C4-2B (cell line): ENCODE measurements at regions not wholly inside any gene's neighbourhood (a gene's known extent, or its start where the extent isn't known, plus 50 kb on each side); places are given as distances from the start of the nearest gene placed in this dataset.

Experiments used
- H3K27ac ChIP-seq: fragments of 450-650 bp; 2 replicates; pipeline ENCODE4 v1.5.1; 2017
- ZFX ChIP-seq: fragments of 450-650 bp; IDR thresholded peaks from 2 replicates; pipeline ENCODE4 v1.6.1; 2017
- TF ChIP-seq, protein P1 (sequence below): fragments of 450-650 bp; conservative IDR thresholded peaks from 2 replicates; pipeline ENCODE4 v1.5.1; 2017; ENCODE audit warnings: mild to moderate bottlenecking

DNA sequence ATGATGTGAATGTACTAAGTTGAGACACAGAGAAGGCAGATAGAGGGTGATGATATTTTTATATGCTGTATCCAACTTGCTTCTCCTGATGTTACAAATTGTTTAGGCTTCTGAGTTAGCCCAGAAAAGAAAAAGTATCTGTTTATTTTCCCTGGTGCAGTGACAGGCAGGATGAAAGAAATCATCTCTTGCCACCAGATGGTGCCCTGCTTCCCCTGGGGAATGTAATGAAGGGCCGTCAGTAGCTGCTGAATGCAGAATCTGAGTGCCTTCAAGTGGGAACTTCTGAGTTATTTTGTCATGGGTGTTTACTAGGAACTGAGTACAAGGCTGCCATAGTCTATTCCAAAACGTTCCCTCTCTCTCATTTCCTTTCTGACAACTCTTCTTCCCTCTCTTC lies 525.6 kb downstream of the MBD2 start:
- no peak overlapping the region for H3K27ac ChIP-seq
- no peak for TF ChIP-seq ZFX
- TF ChIP-seq, protein P1, sequence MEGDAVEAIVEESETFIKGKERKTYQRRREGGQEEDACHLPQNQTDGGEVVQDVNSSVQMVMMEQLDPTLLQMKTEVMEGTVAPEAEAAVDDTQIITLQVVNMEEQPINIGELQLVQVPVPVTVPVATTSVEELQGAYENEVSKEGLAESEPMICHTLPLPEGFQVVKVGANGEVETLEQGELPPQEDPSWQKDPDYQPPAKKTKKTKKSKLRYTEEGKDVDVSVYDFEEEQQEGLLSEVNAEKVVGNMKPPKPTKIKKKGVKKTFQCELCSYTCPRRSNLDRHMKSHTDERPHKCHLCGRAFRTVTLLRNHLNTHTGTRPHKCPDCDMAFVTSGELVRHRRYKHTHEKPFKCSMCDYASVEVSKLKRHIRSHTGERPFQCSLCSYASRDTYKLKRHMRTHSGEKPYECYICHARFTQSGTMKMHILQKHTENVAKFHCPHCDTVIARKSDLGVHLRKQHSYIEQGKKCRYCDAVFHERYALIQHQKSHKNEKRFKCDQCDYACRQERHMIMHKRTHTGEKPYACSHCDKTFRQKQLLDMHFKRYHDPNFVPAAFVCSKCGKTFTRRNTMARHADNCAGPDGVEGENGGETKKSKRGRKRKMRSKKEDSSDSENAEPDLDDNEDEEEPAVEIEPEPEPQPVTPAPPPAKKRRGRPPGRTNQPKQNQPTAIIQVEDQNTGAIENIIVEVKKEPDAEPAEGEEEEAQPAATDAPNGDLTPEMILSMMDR, result peak; percentile 64

DNA sequence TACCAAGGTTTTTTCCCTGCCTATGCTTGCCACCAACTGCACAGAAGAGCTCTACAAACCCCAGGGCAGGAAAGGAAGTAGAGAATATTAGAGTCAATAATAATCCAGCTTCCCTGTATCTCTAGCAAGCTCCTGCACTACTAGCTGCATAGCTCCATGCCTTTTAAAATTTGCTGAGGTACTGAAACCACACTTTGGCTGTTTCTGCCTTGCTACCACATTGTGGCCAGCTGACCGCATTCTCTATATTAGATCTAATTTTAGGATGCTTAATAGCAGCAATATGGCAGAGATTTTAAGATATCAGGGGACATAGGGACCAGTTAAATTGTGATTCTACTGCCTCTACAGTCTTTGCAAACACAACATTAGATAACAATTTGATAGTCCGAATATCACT lies 534.6 kb downstream of the MBD2 start:
- no peak overlapping the region for H3K27ac ChIP-seq
- no peak for TF ChIP-seq ZFX
- TF ChIP-seq, protein P1, result no peak

DNA sequence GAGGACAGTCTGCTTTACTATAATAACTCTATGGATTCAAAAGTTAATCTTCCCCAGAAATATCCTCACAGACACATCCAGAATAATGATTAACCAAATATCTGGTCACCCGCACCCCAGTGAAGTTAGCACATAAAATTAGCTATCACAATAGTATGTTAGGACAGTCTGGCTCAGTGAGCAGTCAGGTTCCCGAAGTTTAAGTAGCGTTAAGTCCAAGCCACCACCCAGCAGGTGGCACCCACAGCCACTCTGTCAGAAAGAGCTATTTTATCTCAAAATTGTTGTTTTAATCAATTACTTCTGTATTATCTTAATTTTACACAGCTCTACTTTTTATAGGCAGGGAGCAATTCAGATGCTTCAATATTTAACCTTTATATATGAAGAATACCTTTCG lies 537.5 kb downstream of the MBD2 start:
- no peak overlapping the region for H3K27ac ChIP-seq
- TF ChIP-seq, protein P1, result peak; percentile 29
- no peak for TF ChIP-seq ZFX

DNA sequence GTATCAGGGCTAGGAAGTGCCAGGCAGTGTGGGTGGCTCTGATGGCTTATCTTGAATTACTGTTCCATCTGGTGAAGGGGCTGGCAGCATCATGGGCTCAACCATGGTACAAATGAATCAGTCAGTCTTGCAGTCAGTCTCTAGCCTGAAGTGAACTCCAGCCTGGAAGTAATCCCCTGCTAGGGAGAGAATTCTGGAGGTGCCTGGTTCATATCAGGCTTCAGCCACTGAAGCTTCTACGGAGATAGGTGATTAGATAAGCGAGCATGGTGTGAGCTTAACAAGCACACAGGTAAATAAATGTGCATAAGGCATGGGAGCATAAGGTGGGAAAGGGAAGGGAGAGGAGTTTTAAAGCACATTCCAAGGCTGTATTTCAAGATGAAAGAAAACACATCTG lies 541.7 kb downstream of the MBD2 start:
- TF ChIP-seq, protein P1, result no peak
- TF ChIP-seq ZFX, result no peak
- H3K27ac ChIP-seq, result no peak overlapping the region

DNA sequence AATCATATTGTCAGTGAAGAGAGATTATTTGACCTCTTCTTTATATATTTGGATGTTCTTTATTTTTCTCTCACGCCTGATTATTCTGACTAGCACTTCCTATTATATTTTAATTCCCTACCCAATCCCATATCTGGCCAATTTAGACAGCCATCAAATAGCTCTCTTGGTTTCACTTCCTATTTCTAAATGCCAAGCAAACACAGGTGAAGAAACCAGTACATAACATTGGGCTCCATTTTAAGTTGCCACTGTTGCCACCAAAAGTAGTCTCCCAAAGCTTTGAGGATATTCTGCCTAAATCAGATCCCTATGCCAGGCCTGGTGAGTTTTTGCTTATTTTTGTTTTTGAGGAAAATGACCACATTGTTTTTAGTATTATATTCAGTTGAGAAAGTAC lies 547.0 kb downstream of the MBD2 start:
- no peak overlapping the region for H3K27ac ChIP-seq

DNA sequence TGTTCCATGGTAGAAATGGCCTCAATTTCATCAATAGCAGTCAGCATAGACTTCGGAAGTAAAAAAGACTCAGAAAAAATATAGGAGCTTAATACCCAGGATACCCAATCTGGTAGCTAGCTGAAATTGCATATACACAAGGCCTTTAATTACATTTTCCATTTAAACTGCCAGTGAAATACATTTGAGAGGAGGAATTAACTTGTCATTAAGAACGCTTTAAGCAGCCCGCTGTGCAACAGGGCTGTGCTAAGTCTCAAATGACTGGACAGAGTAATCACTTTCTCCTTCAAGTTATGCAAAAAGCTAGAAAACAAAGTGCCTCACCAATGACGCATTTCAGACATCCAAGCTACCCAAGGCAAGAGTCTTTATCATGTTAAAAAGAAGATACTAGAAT lies 558.8 kb downstream of the MBD2 start:
- H3K27ac ChIP-seq, result no peak overlapping the region
- no peak for TF ChIP-seq ZFX
- TF ChIP-seq, protein P1, result no peak

More for the DNA sequence above, 547.0 kb downstream of the MBD2 start:
- no peak for TF ChIP-seq ZFX
- TF ChIP-seq, protein P1, result no peak

DNA sequence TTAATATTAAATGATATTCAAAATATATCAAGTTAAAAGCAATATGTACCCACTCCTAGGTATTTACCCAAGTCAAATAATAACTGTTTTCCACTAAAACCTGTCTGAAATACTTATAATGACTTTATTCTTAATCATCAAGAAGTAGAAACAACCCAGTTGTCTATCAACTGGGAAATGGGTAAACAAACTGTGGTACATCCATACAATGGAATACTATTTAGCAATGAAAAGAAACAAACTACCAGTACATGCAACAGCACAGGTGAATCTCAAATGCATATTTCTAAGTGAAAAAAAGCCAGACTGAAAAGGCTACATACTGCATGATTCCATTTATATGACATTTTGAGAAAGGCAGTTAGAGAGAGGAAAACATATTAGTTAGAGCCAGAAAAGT lies 559.9 kb downstream of the MBD2 start:
- no peak overlapping the region for H3K27ac ChIP-seq
- TF ChIP-seq, protein P1, result no peak
